LNCAP (cell line): ENCODE measurements at regions not wholly inside any gene's neighbourhood (a gene's known extent, or its start where the extent isn't known, plus 50 kb on each side); places are given as distances from the start of the nearest gene placed in this dataset.

Experiments
- CTCF ChIP-seq: fragments of 450-650 bp; IDR thresholded peaks from 2 replicates; pipeline ENCODE4 v1.5.1; 2017; ENCODE audit warnings: mild to moderate bottlenecking

GRCh38 chr10:118918116-118918515, 111.4 kb upstream of the NANOS1 start:
- no peak for TF ChIP-seq CTCF

GRCh38 chr10:118918587-118918986, 110.9 kb upstream of the NANOS1 start:
- TF ChIP-seq CTCF, result no peak

- TF ChIP-seq CTCF, result no peak
These were observed 109.3 kb upstream of the NANOS1 start for GRCh38 chr10:118920206-118920605.

- no peak for TF ChIP-seq CTCF
These were observed 107.3 kb upstream of the NANOS1 start for GRCh38 chr10:118922226-118922625.

GRCh38 chr10:118922972-118923371, 106.5 kb upstream of the NANOS1 start:
- TF ChIP-seq CTCF, result no peak

GRCh38 chr10:118924493-118924892, 105.0 kb upstream of the NANOS1 start:
- TF ChIP-seq CTCF, result no peak

- TF ChIP-seq CTCF, result no peak
These were observed 104.0 kb upstream of the NANOS1 start for GRCh38 chr10:118925404-118926071.

GRCh38 chr10:118926072-118926417, 103.5 kb upstream of the NANOS1 start:
- TF ChIP-seq CTCF, result no peak
